ENCODE measurements at regions not wholly inside any gene's neighbourhood (a gene's known extent, or its start where the extent isn't known, plus 50 kb on each side); places are given as distances from the start of the nearest gene placed in this dataset.
A peak's percentile ranks its signal among the peaks of the same experiment; 100 is the strongest.
"Not testable (repeated sequence)": the region's sequence is repeated elsewhere in the genome, so short reads cannot be mapped to it uniquely, and the experiment has no call there.

GRCh38 chr2:215260097-215260677 is 51.7 kb upstream of the ATIC start:
- DNase-seq (ENCODE audit: low spot score), result no peak

GRCh38 chr2:215249501-215249900 is 62.4 kb upstream of the ATIC start:
- DNase-seq (ENCODE audit: low spot score), result no peak

- not testable (repeated sequence) for DNase-seq (ENCODE audit: low spot score)
Measured at GRCh38 chr2:215245919-215246318, 65.9 kb upstream of the ATIC start.

- DNase-seq (ENCODE audit: low spot score), result peak; percentile 73
Measured at GRCh38 chr2:215241791-215242305, 70.0 kb upstream of the ATIC start.

GRCh38 chr2:215238485-215239098 is 73.3 kb upstream of the ATIC start:
- DNase-seq (ENCODE audit: low spot score), result no peak

- DNase-seq (ENCODE audit: low spot score), result no peak
Measured at GRCh38 chr2:215236131-215236530, 75.7 kb upstream of the ATIC start.

GRCh38 chr2:215220221-215220620 is 81.8 kb upstream of the ABCA12 start:
- DNase-seq (ENCODE audit: low spot score), result not testable (repeated sequence)

GRCh38 chr2:215218587-215219577 is 80.5 kb upstream of the ABCA12 start:
- DNase-seq (ENCODE audit: low spot score), result no peak

GRCh38 chr2:215216806-215217205 is 78.4 kb upstream of the ABCA12 start:
- DNase-seq (ENCODE audit: low spot score), result no peak

GRCh38 chr2:215215637-215216036 is 77.2 kb upstream of the ABCA12 start:
- DNase-seq (ENCODE audit: low spot score), result no peak

GRCh38 chr2:215210082-215210481 is 71.7 kb upstream of the ABCA12 start:
- no peak for DNase-seq (ENCODE audit: low spot score)

- DNase-seq (ENCODE audit: low spot score), result no peak
Measured at GRCh38 chr2:215207791-215208367, 69.5 kb upstream of the ABCA12 start.

GRCh38 chr2:215207041-215207440 is 68.6 kb upstream of the ABCA12 start:
- no peak for DNase-seq (ENCODE audit: low spot score)

- DNase-seq (ENCODE audit: low spot score), result no peak
Measured at GRCh38 chr2:215205787-215206186, 67.4 kb upstream of the ABCA12 start.

- DNase-seq (ENCODE audit: low spot score), result no peak
Measured at GRCh38 chr2:215191477-215191876, 53.1 kb upstream of the ABCA12 start.

GRCh38 chr2:215190588-215190987 is 52.2 kb upstream of the ABCA12 start:
- no peak for DNase-seq (ENCODE audit: low spot score)

GRCh38 chr2:215189393-215189792 is 51.0 kb upstream of the ABCA12 start:
- no peak for DNase-seq (ENCODE audit: low spot score)
